PC-3 (cell line): ENCODE measurements at regions not wholly inside any gene's neighbourhood (a gene's known extent, or its start where the extent isn't known, plus 50 kb on each side); places are given as distances from the start of the nearest gene placed in this dataset.

Experiments used
- CTCF ChIP-seq: fragments of 300-600 bp; sonication (generic); conservative IDR thresholded peaks from 2 replicates; pipeline ENCODE4 v1.5.1; 2017; ENCODE audit warnings: antibody characterized with exemption, low read depth, mild to moderate bottlenecking, low read length
- EZH2 ChIP-seq: fragments of 300-600 bp; sonication (generic); IDR thresholded peaks from one replicate; pipeline ENCODE4 v1.6.1; 2017; ENCODE audit warnings: antibody characterized with exemption, mild to moderate bottlenecking, low read length; ENCODE audit not compliant: unreplicated experiment
- EZH2phosphoT487 ChIP-seq: fragments of 300-600 bp; sonication (generic); IDR thresholded peaks from 2 replicates; pipeline ENCODE4 v1.6.1; 2018; ENCODE audit warnings: mild to moderate bottlenecking, antibody characterized with exemption, low read length, borderline replicate concordance

- TF ChIP-seq CTCF: no peak
- TF ChIP-seq EZH2phosphoT487: no peak
- no peak for TF ChIP-seq EZH2
These were observed 120.7 kb downstream of the CXCL12 start for GRCh38 chr10:44264244-44264643.
